ENCODE measurements at regions not wholly inside any gene's neighbourhood (a gene's known extent, or its start where the extent isn't known, plus 50 kb on each side); places are given as distances from the start of the nearest gene placed in this dataset.
"Not testable (repeated sequence)": the region's sequence is repeated elsewhere in the genome, so short reads cannot be mapped to it uniquely, and the experiment has no call there.

DNA sequence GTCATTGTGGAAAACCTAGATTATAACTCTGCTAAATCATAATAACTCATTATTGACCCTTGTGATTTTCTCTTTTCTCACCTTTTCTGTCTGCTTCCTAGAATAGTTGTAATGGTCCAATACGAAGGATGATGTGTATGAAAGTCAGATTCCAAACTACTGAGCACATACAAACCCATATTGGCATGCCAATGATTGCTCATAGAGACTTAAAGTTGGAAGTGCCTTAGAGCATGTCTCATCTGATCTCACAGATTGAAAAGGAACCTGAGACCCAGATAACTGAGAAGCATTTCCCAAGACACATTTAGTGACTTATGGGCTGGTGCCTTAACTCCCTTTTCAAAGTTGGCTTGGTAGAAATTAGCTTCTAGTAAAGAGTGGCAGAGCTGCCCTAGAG lies 594.3 kb downstream of the REEP3 start:
- TF ChIP-seq, protein P1, sequence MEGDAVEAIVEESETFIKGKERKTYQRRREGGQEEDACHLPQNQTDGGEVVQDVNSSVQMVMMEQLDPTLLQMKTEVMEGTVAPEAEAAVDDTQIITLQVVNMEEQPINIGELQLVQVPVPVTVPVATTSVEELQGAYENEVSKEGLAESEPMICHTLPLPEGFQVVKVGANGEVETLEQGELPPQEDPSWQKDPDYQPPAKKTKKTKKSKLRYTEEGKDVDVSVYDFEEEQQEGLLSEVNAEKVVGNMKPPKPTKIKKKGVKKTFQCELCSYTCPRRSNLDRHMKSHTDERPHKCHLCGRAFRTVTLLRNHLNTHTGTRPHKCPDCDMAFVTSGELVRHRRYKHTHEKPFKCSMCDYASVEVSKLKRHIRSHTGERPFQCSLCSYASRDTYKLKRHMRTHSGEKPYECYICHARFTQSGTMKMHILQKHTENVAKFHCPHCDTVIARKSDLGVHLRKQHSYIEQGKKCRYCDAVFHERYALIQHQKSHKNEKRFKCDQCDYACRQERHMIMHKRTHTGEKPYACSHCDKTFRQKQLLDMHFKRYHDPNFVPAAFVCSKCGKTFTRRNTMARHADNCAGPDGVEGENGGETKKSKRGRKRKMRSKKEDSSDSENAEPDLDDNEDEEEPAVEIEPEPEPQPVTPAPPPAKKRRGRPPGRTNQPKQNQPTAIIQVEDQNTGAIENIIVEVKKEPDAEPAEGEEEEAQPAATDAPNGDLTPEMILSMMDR (conservative IDR thresholded peaks at IDR 0.05; ENCODE audit: low read depth, low read length), result no peak
- no peak for DNase-seq (ENCODE audit: low read depth)

DNA sequence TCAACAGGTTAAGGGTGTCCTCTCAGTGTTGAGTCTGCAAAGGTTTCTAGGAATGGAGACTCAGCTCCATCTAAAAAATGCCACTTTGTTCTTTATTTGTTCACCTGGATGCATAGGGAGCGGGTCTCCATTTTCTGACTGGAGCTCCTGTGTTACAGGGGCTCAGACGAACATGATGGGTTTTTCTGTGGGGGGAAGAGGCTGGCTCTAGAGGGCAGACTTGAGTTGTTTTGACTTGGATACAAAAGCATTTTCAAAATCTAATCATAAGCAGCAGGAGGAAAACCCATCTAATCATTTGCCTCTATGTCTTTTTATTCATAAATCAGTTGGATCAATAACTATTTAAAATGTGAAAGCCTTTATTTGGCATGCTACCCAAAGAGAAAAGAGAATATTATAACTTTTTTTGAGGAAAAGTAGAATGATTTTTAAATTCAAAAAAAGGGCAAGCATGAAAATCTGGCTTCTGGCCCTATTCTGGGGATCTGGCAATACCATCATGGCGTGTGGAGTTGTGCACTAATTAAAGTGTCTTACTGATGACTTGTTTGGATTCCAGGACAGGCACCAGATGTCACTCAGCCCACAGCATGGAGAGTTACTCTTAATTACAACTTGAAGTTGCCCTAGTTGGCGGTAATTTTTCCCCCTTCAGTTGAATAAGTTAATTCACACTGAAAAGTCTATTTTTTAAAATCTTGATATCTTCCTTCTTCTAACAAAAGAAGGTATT lies 594.9 kb downstream of the REEP3 start:
- DNase-seq (ENCODE audit: low read depth), result peak; percentile 19
- TF ChIP-seq, protein P1 (conservative IDR thresholded peaks at IDR 0.05; ENCODE audit: low read depth, low read length), result peak; percentile 48
- no peak overlapping the region for H3K4me3 ChIP-seq (ENCODE audit: low read depth, low read length)

More for the DNA sequence above, 594.3 kb downstream of the REEP3 start:
- no peak overlapping the region for H3K4me3 ChIP-seq (ENCODE audit: low read depth, low read length)

DNA sequence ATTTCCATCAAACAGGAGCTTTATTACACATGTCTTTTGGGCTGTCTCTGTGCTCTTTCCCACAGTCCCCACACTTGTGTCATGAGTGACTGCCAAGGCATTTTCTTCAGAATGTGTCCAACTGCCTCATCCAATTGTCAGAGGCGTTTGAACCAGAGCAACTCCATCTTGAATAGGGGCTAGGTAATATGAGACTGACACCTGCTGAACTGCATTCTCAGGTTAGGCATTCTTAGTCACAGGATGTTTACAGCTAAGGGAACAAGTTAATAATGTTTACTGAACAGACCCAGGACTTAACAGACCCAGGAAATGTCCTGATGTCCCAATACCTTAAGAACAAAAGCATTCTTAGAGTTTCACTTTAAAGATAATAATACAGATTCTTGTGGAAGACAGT lies 595.5 kb downstream of the REEP3 start:
- TF ChIP-seq, protein P1 (conservative IDR thresholded peaks at IDR 0.05; ENCODE audit: low read depth, low read length), result no peak
- no peak overlapping the region for H3K4me3 ChIP-seq (ENCODE audit: low read depth, low read length)
- DNase-seq (ENCODE audit: low read depth), result no peak

DNA sequence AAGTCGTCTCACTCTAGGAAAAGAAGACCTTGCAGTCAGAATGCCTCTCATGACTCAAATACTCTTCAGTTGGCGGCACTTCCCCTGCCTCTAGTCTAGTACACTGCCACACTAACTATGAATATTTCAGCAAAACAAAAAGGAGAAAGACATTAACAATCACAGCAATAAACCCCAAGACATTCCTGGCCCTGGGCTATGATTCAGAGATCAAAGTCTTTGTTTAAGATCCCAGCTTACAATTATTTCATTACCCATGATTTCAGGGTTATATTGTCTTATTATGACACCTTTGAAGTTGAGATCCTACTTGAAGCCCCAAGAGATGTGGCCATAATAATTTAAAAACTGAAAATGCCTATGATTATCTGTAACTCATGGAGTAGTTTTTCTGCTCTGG lies 597.5 kb downstream of the REEP3 start:
- H3K4me3 ChIP-seq (ENCODE audit: low read depth, low read length), result no peak overlapping the region
- DNase-seq (ENCODE audit: low read depth), result no peak
- TF ChIP-seq, protein P1 (conservative IDR thresholded peaks at IDR 0.05; ENCODE audit: low read depth, low read length), result no peak

DNA sequence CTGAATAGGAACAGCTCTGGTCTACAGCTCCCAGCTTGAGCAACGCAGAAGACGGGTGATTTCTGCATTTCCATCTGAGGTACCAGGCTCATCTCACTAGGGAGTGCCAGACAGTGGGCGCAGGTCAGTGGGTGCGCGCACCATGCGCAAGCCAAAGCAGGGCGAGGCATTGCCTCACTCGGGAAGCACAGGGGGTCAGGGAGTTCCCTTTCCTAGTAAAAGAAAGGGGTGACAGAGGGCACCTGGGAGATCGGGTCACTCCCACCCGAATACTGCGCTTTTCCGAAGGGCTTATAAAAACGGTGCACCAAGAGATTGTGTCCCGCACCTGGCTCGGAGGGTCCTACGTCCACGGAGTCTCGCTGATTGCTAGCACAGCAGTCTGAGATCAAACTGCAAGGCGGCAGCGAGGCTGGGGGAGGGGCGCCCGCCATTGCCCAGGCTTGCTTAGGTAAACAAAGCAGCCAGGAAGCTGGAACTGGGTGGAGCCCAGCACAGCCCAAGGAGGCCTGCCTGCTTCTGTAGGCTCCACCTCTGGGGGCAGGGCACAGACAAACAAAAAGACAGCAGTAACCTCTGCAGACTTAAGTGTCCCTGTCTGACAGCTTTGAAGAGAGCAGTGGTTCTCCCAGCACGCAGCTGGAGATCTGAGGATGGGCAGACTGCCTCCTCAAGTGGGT lies 599.2 kb downstream of the REEP3 start:
- H3K4me3 ChIP-seq (ENCODE audit: low read depth, low read length); DNase-seq (ENCODE audit: low read depth): not testable (repeated sequence)

DNA sequence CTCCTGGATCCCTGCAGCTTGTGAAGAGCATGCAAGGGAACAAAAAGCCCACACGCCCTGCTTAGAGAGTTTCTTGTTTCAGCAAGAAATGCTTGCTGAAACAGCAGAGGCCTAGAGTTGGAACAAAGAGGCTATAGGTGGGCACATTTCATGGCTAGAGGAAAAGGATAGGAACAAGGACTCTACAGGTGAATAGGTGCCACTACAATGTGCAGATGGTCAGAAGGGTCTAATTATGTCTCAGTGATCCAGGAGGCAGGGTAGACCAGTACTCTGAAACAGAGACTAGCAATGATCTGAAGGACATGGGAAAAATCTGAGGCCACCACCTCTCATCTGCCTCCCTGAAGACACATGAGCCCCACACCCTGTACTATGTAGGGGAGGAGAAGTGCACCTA lies 609.0 kb downstream of the REEP3 start:
- H3K4me3 ChIP-seq (ENCODE audit: low read depth, low read length), result no peak overlapping the region
- DNase-seq (ENCODE audit: low read depth), result no peak
- TF ChIP-seq, protein P1 (conservative IDR thresholded peaks at IDR 0.05; ENCODE audit: low read depth, low read length), result no peak

DNA sequence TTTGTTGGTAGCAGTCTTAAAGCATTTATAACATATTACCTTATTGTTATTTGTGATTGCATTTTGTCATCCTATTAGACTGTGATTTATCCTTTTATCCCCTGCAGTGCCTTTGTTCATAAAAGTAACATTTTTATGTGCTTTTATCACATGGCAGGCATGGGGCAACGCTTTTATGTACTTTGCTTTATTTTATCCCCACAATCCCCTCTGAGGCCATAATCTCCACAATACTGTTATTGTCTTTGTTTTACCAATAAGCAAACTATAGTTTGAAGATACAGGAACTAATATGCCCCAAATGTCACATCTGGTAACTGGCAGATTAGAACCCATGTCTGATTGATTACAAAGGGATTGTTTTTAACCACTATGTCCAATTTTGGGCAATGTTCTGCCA lies 613.5 kb downstream of the REEP3 start:
- TF ChIP-seq, protein P1 (conservative IDR thresholded peaks at IDR 0.05; ENCODE audit: low read depth, low read length), result no peak
- DNase-seq (ENCODE audit: low read depth), result no peak
- no peak overlapping the region for H3K4me3 ChIP-seq (ENCODE audit: low read depth, low read length)

Data from choroid plexus epithelial cell (primary cell).